ENCODE measurements at regions not wholly inside any gene's neighbourhood (a gene's known extent, or its start where the extent isn't known, plus 50 kb on each side); places are given as distances from the start of the nearest gene placed in this dataset.
"Not testable (repeated sequence)": the region's sequence is repeated elsewhere in the genome, so short reads cannot be mapped to it uniquely, and the experiment has no call there.

DNA sequence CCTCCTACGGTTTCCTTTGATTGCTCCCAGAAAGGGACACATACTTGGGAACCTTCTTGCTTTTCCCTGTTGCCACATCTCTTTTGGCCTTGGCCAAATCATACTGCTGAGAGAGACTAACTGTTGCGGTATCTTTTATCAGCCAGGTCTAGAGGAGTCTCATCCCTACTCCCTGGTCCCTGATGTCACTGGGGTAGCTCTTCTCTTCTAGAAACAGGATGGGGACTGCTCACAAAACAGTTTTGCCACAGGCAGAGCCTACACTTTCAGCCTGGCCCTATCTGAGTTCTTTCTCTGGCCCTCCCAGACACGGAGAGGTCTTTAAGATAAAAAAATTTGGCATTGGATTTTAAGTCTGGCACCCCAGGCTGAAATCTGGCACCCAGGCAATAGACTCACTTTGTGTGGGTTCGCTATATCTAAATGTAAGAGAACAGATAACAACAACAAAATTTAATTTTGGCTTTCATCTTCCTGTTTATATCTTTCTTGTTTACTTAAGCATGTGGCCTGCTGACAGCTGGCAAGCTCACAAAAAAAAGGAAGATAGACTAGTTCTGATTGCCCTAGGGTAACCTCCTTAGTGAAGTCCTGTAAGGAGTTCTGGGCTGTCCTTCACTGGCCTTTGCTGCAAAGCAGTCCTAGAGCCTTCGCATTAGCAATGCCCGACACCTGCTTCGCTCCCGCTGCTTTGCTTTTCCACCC lies 228.3 kb upstream of the NPVF start:
- DNase-seq, result no peak

DNA sequence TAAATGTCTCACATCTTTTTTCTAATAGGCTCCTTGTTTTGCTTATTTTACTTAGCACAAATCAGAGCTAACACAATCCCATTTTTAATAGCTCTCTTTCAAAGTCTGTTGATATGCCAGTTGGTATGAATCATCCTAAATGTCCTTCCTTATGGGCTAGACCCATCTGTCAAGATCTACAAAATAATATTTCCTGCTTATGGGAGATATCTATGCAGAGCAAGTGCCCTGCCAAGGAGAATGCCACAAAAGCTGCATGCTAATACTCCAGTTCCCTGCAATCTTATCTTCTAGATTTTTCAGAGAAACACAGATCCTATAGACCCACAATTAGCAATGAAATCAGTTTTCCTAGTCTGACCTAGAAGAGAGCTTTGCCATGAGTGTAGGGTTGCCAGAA lies 230.8 kb upstream of the NPVF start:
- DNase-seq, result no peak

DNA sequence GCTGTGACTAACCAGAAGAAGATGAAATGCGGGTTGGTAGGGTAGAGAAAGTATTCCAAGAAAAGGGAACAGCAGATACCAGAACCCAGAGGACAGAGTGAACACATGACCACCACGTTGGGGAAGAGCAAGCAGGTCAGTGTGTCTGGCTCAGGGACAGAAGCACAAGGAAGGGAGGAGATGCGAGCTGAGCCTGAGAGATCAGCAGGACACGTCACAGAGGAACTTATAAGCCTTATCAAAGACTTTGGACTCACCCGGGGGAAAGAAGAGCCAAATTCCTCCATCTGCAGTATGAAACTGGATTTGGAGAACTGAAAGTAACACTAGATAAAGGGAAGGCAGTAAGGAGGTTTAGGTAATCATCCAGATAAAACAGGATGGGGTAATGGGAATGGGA lies 232.1 kb upstream of the NPVF start:
- no peak for DNase-seq

DNA sequence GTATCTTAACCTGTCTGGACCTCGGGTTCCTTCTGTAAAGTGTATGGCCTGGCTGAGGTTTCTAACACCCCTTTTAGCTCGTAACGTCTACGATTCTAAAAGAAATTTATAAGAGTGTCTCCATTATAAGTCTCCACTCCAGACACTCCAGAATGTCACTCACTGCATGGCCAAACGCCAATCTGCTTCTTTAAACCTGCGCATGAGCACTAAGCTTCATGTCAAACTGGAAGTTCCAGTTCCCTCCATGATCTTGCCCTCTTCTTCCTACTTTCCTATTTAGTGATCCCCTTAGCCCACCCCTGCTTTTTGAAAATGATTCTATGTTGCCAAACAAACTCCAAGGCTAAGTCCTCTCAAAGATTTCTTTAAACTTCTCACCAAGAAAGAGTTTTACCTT lies 241.4 kb upstream of the NPVF start:
- DNase-seq, result no peak

DNA sequence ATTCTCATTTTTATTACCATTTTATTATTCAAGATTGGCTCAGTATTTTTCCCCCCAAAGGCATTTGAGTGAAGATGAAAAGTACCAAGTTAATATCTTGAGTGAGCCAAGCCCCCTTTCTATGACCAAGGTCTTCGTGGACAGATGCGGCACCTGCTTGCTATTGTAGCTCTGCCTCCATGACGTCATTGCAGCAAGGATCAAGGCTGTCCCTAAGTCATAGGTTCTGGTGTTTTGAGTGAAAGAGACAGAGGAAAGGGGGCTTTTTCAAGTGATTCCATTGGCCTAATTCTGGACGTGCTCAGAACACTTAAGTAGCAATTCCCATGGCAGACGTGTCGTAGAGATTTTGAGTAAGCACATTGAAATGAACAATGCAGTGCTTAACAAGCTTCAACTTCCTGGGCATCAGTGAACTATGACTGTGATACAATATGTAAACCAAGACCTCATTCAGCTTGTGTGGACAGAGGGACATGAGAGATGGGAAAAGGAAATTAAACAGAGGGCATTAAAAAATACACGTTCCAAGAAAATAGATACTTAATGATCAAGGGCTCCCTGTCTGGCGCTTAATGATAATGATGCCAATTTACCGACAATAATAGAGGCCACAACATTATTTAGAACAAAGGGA lies 248.7 kb upstream of the NPVF start:
- DNase-seq, result peak; percentile 89

DNA sequence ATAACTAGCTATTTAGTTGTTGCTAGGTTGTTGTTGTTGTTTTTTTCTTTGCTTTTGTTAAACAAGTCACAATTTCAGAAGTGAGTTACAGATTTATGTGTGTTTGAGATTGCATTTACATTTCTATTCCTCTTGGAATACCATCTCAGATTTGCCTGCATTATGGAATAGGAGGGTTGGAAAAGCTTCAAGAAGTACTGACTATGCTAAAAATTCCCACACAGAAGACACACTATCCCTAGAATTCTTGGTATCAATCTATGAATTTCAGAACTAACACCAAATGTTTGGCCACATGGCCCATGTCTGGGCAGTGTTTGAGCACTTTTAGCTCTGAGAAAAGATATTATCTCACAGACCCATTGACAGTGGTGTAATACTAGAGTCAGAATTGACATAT lies 249.9 kb upstream of the NPVF start:
- not testable (repeated sequence) for DNase-seq

DNA sequence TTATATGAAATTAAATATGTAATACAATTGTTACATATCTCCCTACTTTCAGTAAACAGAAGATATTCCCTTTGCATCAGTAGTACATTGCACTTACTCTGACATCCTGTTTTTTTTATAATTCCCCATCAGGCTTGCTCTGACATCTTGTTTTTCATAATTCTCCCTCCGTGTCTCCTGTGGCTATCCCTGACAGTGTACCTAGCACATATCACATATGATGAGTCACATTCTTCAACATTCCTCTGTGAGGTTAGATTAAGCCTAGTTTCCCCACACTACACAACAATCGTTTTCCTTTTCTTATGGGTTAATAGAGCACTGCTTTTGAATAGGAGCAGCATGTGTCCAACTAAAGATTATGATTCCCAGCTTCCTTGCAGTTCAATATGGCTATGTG lies 250.6 kb upstream of the NPVF start:
- DNase-seq, result no peak

DNA sequence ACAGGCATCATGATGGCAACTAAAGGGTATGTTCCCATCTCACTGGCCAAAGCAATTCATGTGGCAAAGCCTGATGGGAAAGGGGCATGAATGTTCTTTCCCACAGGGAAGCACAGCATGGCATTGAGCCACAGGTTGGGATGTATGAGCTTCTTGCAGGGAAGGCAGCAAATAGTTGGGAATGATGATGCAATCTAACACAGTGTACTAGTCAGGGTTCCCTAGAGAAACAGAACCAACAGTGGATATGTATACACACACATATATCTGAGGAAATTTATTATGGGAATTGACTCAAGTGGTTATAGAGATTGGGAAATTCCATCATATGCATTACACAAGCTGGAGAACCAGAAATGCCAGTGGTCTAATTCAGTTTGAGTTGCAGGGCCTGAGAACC lies 253.6 kb upstream of the NPVF start:
- no peak for DNase-seq

DNA sequence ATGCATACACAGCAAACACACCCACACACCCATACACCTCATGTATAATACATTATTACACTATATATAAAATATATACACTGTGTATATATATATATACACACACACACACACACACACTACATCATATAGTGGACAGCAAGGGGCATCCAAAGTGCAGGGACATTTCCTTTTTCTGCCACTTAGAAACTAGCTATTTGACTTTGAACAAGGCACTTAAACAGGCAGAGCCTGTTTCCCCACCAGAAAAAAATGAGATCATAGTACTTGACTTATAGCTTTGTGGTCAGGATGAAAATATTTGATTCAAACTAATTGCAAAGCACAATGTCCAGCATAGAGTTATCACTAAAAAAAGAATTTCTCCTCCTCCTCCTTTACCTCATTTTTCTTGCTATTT lies 254.3 kb upstream of the NPVF start:
- no peak for DNase-seq

DNA sequence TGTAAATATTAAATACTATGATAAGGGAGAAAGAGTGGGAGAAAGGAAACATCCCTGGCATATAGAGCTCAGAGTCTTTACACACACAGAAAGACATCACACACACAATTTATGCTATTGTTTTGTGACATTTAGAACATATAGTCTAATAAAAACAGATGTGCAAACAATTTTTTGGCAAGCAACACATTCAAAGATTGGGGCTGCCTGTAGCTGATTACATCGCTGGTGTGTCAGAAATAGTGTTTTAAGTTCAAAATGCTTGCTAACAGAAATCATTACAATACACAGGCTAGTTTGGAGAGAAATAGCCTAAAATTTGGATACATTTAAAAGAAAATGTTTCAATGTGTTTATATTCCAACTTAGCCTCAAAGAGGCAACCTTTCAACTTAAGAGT lies 256.7 kb upstream of the NPVF start:
- DNase-seq, result no peak

DNA sequence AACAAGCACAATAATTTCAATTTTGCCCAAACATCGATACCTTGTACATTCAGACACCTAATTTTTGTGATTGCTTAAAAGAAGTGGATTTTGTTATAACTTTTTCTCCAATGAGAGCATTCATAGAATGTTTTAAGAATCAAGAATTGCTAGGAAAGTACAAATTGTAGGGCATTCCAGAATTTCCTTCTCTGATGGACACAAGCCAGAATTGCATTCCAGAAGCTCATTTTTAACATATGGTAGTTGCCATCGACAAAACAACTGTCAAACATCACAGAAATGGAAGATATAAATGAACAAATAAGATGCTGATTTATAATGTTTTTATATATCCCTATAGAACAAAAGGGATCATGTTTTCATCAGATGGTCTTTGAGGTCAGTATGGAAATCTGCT lies 258.4 kb upstream of the NPVF start:
- no peak for DNase-seq

DNA sequence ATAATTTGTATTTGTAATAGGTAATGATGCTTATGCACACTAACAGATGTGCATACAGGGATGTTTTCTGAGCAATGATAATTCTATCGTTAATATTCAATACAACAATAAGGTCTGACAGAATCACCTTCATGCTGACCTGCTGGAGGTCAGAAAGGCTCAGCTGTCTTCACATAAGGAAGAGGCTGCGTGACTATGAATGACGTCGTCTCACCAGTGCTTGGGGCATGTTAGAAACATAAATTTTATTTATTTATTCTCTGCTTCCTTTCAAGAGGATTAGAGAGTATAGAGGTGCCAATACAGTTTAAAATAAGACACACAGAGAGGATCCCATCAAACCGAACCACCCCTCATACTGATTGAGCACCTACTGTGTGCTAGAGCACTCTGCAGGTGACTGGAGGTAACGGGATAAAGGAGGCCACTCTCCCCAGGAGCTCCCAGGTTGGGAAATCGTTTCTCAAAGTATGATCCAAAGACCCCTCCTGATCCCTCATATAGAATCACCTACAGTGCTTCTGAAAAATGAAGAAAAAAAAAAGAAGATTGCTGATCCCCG lies 265.6 kb upstream of the NPVF start:
- DNase-seq, result no peak

DNA sequence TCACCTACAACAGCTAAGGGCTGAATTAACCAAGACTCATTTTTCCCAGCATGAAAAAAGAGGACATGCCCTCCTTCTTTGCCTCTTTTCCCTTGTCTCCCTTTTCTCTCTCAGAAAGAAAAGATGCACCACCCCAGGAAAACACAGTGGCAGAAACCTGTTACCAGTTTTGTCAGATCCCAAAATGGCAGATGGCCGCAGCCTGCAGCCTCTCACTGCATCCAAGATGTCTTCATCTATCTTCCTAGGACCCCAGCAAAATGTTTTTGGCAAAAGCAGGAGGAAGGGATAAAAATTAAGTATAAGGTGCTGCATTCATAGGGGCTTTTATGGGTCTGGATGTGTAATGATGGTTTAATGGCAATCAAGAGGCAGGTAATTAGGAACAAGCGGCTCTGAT lies 266.6 kb upstream of the NPVF start:
- DNase-seq, result no peak

DNA sequence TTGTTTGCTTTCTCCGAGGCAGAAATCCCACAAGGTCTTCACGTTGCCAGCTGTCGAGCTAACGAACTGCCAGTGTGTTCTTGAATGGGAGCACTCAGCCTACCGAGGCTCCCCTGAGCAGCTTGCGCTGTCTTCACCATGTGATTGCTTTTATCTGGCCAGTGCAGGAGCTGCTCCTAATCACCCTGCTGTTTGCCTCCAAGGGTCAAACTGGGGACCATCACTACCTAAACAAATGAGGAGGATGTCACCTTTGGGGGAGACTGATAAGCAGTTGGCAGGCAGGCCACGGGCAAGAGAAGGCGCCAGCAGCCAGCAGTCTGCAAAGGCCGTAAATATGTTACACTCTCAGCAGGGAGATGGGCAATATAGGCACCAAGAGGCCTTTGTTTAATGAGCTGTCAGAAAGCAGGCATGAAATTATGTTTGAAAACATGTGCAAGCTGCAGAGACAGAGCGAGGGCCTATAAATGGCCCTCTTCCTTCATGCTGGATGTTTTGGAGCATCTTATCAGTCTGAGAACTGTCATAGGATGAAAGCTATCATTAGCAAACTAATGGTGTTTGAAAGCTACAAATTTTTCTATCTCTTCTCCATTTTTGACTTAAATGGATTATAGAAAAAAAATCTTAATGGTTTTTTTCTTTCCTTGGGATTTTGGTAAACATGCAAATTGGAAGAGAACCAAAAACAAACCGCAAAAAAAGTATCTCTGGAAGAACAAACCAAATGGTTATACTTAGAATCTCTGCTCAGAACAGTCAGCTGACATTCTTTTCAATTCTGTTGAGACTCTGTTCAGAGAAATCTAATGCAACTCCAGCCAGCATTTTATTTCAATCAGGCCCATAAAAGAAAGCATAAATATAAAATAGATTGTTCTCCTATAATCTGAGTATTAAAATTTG lies 267.3 kb upstream of the NPVF start:
- peak; percentile 11 for DNase-seq

DNA sequence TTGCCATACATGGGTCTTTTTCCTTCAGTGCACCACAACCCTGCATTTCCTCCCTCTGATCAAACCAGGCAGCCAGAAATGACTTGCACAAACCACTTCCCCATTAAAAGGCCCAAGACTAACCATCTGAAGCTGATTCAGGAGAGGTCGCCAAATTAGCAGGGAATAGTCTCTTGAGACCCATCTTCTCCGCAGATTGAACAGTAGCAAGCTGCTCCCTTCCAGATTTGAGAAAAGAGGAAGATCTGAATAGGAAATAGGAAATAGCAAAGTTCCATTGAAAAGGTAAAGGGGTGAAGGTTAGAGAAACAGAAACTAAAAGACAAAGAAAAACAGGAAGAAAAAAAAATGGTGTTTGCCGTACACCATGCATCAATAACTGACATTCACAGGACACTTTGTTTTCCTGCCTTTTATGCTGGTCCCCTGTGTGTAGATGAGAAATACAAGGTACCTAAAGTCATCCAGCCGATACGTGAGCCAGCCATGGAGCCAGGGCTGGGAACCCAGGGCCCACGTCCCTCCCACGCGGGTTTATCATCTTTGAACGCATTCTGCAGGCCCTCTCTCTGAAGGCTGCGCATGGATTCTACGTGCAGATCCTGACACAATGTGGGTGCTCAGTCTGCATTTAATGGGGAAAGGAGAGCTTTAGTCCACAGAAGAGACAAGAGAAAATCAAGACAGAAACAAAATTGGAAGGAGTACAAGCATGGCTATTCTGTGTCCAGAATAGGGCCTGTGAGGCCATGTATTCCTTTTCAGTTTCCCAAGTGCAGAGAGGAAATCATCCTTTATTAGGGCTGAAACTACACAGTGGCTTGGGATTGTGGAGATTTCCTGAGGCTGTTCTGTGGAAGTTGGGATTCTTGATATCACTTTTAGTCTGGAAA lies 268.4 kb upstream of the NPVF start:
- no peak for DNase-seq

DNA sequence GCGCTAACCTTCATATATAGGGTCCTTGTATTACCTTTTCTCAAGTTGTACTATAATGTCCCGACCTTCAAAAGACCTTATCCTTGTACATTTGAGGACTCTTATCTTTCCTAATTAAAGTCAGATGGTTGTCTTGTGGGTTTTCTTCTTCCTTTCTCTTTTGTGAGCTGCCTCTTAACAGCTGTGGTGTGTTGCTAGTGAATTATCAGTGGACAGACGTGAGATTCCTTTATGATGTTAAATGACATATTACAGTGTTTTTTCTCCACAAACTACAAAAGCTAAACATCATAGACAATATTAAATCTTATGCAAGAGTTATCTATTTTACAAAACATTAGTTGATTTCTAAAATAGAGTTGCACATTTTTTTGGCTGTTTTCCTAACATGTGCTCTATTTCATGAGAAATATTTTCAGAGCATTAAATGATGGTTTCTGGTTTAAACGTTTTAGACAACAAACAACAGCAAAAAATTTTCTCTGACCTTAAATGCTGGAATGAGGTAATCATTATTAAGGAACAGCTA lies 272.2 kb upstream of the NPVF start:
- no peak for DNase-seq

DNA sequence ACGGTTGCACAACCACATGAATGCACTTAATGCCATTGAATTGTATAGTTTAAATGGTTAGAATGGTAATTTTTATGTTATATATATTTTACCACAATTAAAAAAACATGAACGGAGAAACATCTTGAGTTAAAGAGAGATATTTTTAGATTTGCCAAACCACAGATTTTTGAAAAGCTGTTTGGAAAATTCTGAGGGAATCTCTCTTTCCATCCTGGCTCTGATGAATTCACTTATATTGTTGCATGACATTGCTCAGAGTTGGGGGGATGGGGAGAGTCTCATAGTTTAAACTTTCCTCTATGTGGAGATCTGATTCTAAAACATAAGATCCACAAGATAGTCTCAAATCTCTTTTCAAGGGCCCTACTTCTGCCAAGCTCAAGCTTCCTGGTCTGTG lies 275.0 kb upstream of the NPVF start:
- DNase-seq, result no peak

DNA sequence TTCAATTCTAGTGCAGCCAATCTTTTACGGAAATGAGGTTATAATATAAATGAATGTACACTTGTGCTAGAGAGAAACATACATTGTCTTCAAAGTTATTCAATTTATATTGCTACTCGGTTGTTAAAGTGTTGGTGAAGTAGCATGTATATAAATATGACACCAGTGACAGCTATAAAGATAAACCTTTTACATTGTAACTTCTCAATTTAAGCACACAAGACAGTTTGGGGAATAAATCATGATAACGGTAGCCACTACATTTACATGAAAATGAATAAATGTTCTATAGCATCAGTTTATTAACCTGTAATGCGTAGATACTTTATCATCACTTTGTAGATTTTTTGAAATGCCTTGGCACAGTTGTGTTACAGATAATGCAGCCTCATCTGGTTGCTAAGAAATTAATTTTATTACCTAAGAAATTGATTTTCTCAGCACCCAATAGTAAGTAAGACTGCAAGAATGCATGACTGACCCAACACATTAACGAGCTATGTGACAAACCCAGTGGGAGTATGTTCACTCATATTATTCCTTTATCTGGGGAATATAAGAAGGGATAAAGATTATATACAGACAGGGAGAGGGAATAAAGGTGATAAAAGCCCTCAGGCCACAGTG lies 283.9 kb upstream of the NPVF start:
- DNase-seq, result no peak

DNA sequence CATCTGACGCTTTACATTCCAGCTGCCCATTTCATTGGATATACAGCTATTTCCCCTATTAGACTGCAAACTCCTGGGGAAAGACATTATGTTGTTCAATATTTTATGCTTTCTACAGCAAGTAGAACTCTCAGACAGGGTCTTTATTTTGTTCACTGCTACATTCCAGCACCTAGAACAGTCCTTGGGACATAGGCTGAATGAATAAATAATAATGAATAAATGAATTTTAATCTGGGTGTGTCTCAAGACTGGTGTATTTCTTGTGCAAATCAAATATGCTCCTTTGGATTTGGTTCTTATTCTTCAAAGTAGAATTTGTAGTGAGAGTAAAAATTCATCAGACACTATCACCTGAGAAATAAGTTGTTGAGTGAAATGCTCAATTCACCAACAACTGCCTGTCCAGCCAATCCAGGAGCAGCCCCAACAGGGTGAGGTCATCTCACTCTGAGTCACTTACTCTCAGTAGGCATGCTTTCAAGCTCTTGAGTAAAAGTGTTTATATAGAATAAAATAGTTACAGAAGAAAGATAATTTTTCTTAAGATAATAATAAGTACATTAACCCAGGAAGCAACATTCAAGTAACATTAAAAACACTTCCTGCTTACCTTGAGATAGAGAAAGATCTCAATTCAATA lies 287.5 kb upstream of the NPVF start:
- DNase-seq, result no peak

DNA sequence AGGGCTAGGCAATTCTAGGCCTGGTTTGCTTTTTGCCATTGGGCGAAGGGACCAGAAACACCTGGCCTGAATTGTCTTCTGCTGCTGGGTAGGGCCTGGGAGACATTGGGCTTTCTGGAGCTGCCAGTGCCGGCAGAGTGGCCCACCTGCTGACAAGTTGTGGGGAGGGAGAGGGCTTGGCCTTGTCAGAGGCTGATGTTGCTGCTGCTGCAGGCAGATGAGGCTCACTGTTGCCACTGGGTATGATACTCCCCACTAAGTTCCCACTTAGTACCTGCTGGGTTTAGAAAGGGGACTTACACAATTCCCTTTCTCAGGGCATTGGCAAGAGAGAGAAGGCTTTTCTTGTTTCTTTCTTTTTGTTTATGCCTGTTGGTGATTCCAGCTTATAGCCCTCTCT lies 289.6 kb upstream of the NPVF start:
- DNase-seq, result no peak

DNA sequence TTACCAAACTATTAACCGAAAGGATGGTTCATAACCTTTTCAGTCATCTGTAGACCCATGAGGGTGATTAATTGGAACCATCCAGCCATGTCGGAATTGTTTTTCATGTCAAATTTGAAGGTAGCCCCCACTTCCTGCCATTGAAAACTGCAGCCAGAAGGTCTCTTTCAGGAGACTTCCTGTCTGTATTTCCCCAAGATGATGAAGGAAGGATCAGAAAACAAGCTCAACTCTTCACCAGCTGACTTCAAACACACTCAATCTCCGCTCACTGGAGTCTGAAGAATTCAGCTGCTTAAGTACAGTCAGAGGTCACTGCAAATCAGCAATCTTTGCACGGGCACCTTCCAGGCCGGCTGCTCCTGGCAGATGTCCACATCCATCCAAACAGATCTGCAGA lies 291.7 kb upstream of the NPVF start:
- no peak for DNase-seq

Measured in NCI-H748 treated with DMSO at 0.1 percent for 48 hours (cell line).